ENCODE measurements at regions not wholly inside any gene's neighbourhood (a gene's known extent, or its start where the extent isn't known, plus 50 kb on each side); places are given as distances from the start of the nearest gene placed in this dataset.
A peak's percentile ranks its signal among the peaks of the same experiment; 100 is the strongest.

GRCh38 chr14:96931751-96932150 lies 134.6 kb downstream of the VRK1 start:
- ATAC-seq, result no peak
- Mint-ChIP-seq H3K4me1 (peaks cover 9% of the 10 kb centered on the region), H3K9me3 (peaks cover 7% of the 10 kb centered on the region), H3K27me3 (no peaks in the 10 kb centered on the region), H3K4me3 (no peak overlapping the region), H3K36me3 (no peaks in the 10 kb centered on the region), H3K27ac (no peak overlapping the region)

GRCh38 chr14:96934638-96935330 lies 137.6 kb downstream of the VRK1 start:
- Mint-ChIP-seq H3K27ac (no peak overlapping the region), H3K27me3 (no peaks in the 10 kb centered on the region), H3K4me3 (no peak overlapping the region), H3K4me1 (peaks cover 9% of the 10 kb centered on the region), H3K9me3 (no peaks in the 10 kb centered on the region), H3K36me3 (no peaks in the 10 kb centered on the region)
- ATAC-seq, result no peak

GRCh38 chr14:96938946-96939345 lies 141.8 kb downstream of the VRK1 start:
- no peak overlapping the region for H3K27ac Mint-ChIP-seq
- no peaks in the 10 kb centered on the region for H3K36me3 Mint-ChIP-seq
- no peak overlapping the region for H3K4me3 Mint-ChIP-seq
- H3K4me1 Mint-ChIP-seq, result peaks cover 9% of the 10 kb centered on the region
- H3K27me3 Mint-ChIP-seq, result no peaks in the 10 kb centered on the region
- ATAC-seq, result no peak
- H3K9me3 Mint-ChIP-seq, result no peaks in the 10 kb centered on the region

GRCh38 chr14:96940009-96940408 lies 142.8 kb downstream of the VRK1 start:
- Mint-ChIP-seq H3K9me3 (no peaks in the 10 kb centered on the region), H3K27ac (no peak overlapping the region), H3K4me3 (no peak overlapping the region), H3K4me1 (peaks cover 9% of the 10 kb centered on the region), H3K27me3 (no peaks in the 10 kb centered on the region), H3K36me3 (no peaks in the 10 kb centered on the region)
- no peak for ATAC-seq

GRCh38 chr14:96944297-96944696 lies 147.1 kb downstream of the VRK1 start:
- peaks cover 10% of the 10 kb centered on the region for H3K4me1 Mint-ChIP-seq
- no peaks in the 10 kb centered on the region for H3K27me3 Mint-ChIP-seq
- peaks cover 21% of the 10 kb centered on the region for H3K36me3 Mint-ChIP-seq
- peaks cover 3% of the 10 kb centered on the region for H3K9me3 Mint-ChIP-seq
- no peak overlapping the region for H3K4me3 Mint-ChIP-seq
- no peak for ATAC-seq
- no peak overlapping the region for H3K27ac Mint-ChIP-seq

GRCh38 chr14:96945721-96946120 lies 148.5 kb downstream of the VRK1 start:
- peaks cover 3% of the 10 kb centered on the region for H3K9me3 Mint-ChIP-seq
- peaks cover 21% of the 10 kb centered on the region for H3K36me3 Mint-ChIP-seq
- no peak overlapping the region for H3K27ac Mint-ChIP-seq
- no peaks in the 10 kb centered on the region for H3K27me3 Mint-ChIP-seq
- H3K4me3 Mint-ChIP-seq, result no peak overlapping the region
- H3K4me1 Mint-ChIP-seq, result peaks cover 20% of the 10 kb centered on the region
- ATAC-seq, result no peak

GRCh38 chr14:96949594-96949993 lies 152.4 kb downstream of the VRK1 start:
- Mint-ChIP-seq H3K4me3 (no peak overlapping the region), H3K9me3 (peaks cover 10% of the 10 kb centered on the region), H3K27me3 (no peaks in the 10 kb centered on the region), H3K27ac (peak overlapping the region; percentile 76), H3K4me1 (peaks cover 28% of the 10 kb centered on the region), H3K36me3 (peaks cover 38% of the 10 kb centered on the region)
- ATAC-seq, result peak; percentile 64

- H3K27me3 Mint-ChIP-seq, result no peaks in the 10 kb centered on the region
- H3K27ac Mint-ChIP-seq, result peak overlapping the region; percentile 30
- H3K36me3 Mint-ChIP-seq, result peaks cover 31% of the 10 kb centered on the region
- H3K4me1 Mint-ChIP-seq, result peaks cover 38% of the 10 kb centered on the region
- H3K4me3 Mint-ChIP-seq, result no peak overlapping the region
- H3K9me3 Mint-ChIP-seq, result peaks cover 10% of the 10 kb centered on the region
- no peak for ATAC-seq
Measured at GRCh38 chr14:96951511-96951910, 154.3 kb downstream of the VRK1 start.

GRCh38 chr14:96953087-96953874 lies 156.1 kb downstream of the VRK1 start:
- H3K4me3 Mint-ChIP-seq, result no peak overlapping the region

GRCh38 chr14:96953875-96954185 lies 156.6 kb downstream of the VRK1 start:
- H3K27ac Mint-ChIP-seq, result no peak overlapping the region
- H3K27me3 Mint-ChIP-seq, result no peaks in the 10 kb centered on the region
- peaks cover 11% of the 10 kb centered on the region for H3K9me3 Mint-ChIP-seq
- ATAC-seq, result no peak
- H3K4me1 Mint-ChIP-seq, result peaks cover 32% of the 10 kb centered on the region
- no peak overlapping the region for H3K4me3 Mint-ChIP-seq
- H3K36me3 Mint-ChIP-seq, result peaks cover 24% of the 10 kb centered on the region

More at GRCh38 chr14:96953087-96953874, 156.1 kb downstream of the VRK1 start:
- Mint-ChIP-seq H3K27ac (no peak overlapping the region), H3K36me3 (peaks cover 27% of the 10 kb centered on the region), H3K9me3 (peaks cover 13% of the 10 kb centered on the region), H3K27me3 (no peaks in the 10 kb centered on the region), H3K4me1 (peaks cover 35% of the 10 kb centered on the region)
- no peak for ATAC-seq

GRCh38 chr14:96956464-96957239 lies 159.5 kb downstream of the VRK1 start:
- ATAC-seq, result no peak
- Mint-ChIP-seq H3K4me3 (no peak overlapping the region), H3K4me1 (peaks cover 22% of the 10 kb centered on the region), H3K27ac (no peak overlapping the region), H3K9me3 (peaks cover 13% of the 10 kb centered on the region), H3K36me3 (peaks cover 29% of the 10 kb centered on the region), H3K27me3 (no peaks in the 10 kb centered on the region)

- no peak for ATAC-seq
- Mint-ChIP-seq H3K27me3 (no peaks in the 10 kb centered on the region), H3K36me3 (peaks cover 23% of the 10 kb centered on the region), H3K9me3 (peaks cover 10% of the 10 kb centered on the region), H3K4me1 (peaks cover 34% of the 10 kb centered on the region), H3K27ac (no peak overlapping the region), H3K4me3 (no peak overlapping the region)
Measured at GRCh38 chr14:96958057-96958456, 160.9 kb downstream of the VRK1 start.

GRCh38 chr14:96959992-96960391 lies 162.8 kb downstream of the VRK1 start:
- no peak overlapping the region for H3K27ac Mint-ChIP-seq
- peaks cover 24% of the 10 kb centered on the region for H3K36me3 Mint-ChIP-seq
- H3K27me3 Mint-ChIP-seq, result no peaks in the 10 kb centered on the region
- ATAC-seq, result no peak
- H3K4me1 Mint-ChIP-seq, result peaks cover 42% of the 10 kb centered on the region
- no peak overlapping the region for H3K4me3 Mint-ChIP-seq
- H3K9me3 Mint-ChIP-seq, result peaks cover 13% of the 10 kb centered on the region

- Mint-ChIP-seq H3K9me3 (peaks cover 13% of the 10 kb centered on the region), H3K4me1 (peaks cover 36% of the 10 kb centered on the region), H3K36me3 (peaks cover 24% of the 10 kb centered on the region), H3K27ac (no peak overlapping the region), H3K27me3 (no peaks in the 10 kb centered on the region), H3K4me3 (no peak overlapping the region)
- no peak for ATAC-seq
Measured at GRCh38 chr14:96960598-96961116, 163.5 kb downstream of the VRK1 start.

- peaks cover 22% of the 10 kb centered on the region for H3K36me3 Mint-ChIP-seq
- no peak overlapping the region for H3K4me3 Mint-ChIP-seq
- peaks cover 31% of the 10 kb centered on the region for H3K4me1 Mint-ChIP-seq
- H3K9me3 Mint-ChIP-seq, result peaks cover 12% of the 10 kb centered on the region
- H3K27me3 Mint-ChIP-seq, result no peaks in the 10 kb centered on the region
- ATAC-seq, result no peak
- H3K27ac Mint-ChIP-seq, result peak overlapping the region; percentile 75
Measured at GRCh38 chr14:96961895-96962294, 164.7 kb downstream of the VRK1 start.

Data from stimulated activated memory B cell treated with anti-CD40 and anti-IgM and Interleukin-4, amounts not matched to agents 10 μg/mL and 1 μg/mL and 100 μg/mL, for 72 hours (primary cell).